NCI-H2227 (cell line): ENCODE measurements at regions not wholly inside any gene's neighbourhood (a gene's known extent, or its start where the extent isn't known, plus 50 kb on each side); places are given as distances from the start of the nearest gene placed in this dataset.
A peak's percentile ranks its signal among the peaks of the same experiment; 100 is the strongest.

Experiments used
- DNase-seq: peaks from one replicate; lab custom pipeline; 2025; ENCODE audit not compliant: unreplicated experiment; lab: John Stamatoyannopoulos, UW

DNA sequence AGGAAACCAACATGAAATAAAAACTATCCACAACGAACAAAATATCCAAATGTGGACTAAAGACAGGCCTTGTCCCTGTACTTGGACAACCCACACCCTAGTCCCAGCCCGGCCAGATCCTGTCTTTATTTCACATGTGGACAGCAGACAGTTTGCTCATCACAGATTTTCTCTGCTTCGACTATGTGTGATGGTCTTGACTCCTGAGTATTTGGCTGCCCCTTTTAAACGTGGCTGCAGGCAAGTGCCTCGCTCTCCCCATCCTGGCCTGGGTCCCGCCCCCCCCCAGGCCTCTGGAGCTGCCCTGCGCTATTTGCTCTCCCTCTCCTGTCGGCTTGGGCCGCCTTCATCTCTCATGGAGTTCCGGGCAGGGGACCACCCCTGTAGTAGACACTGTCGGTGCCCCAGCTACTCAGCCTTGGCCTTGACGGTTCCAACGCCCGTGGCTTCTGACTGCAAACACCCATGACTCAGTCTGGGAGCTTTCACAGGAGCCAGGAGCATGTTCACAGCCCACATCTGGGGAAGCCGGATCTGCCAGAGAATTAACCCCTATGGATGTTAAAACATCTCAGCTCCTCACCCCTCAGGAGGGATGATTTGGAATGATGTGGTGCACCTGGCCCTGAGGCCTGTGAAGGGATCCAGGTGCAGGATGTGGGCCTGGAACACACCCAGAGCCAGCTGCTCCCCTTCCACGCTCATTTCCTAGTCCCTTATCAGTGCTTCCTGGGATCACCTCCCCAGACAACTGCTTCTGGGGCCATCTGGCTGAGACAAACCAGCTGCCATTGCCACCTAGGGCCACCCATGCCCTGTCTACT lies 229.7 kb upstream of the RPL38 start:
- no peak for DNase-seq

DNA sequence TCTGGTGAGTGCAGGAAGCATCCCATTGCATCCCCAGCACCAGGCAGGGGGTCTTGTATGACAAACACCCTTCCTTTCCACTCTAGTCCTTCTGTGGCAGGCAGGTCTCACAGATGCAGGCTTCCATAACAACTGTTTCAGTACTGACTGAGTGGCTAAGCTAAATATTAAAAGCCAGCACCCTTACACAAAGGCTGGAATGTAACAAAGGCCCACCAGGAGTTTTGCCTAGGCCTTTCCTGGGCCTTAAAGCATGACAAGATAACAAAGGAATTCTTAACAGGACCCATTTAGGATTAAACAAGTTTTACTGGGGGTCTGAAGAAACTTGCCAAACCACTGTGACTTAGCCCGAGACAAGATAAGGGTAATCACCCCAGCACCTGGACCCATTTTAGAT lies 228.9 kb upstream of the RPL38 start:
- DNase-seq: no peak

DNA sequence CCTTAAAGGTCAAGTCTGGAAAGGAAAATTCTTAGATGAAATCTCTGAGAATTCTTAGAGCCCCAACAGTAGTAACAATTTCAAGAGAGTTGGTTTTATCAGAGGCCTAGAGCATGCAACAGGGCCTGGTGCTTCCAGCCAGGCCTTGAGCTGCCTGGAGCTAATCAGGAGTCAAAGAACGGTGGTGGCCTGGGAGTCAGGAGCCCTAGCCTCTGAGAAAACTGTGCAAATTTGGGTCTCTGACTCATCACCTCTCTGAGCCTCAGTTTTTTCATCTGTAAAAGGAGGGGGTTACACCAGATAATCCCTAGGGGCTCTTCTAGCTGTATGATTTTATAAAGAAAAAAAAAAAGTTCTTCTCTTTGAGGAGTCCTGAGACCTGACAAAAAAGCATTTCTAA lies 227.3 kb upstream of the RPL38 start:
- no peak for DNase-seq

DNA sequence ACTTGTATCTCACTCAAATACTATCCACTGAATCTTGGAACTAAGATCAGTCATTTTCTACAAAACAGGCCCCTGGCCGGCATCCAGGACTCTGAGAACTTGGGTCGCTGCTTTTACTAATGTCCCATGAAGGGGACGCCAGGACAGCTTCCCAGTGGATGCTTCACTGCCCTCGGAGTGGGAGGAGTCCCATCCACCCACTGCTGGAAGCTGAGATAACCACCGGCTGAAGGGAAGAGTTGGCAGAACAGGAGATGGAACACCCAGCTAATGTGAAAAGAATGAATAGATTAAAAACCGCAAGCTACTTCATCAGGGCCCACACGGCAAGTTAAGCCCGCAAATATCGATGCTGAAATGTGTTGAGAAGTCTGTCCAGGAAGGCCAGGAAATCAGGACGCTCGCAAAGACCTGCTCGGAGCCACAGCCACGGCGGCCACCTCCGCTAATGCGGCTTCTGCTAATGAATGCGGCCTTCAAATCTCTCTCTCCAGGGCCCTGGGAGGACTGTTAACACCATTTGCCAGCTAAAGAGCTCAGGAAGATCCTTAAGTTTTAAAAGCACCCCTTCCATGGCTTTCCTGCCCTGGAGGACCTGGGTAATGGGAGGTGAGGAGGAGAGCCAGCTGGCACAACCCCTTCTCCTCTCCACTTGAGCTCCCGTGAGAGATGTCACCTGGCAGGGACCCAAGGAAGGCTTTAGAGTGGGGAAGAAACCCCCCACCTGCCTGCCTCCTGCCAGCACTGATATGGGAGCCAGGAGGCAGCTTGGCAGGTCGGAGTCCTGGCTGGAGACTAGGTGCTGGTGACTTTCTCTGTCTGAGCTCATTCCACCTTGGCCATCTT lies 226.6 kb upstream of the RPL38 start:
- DNase-seq: no peak

DNA sequence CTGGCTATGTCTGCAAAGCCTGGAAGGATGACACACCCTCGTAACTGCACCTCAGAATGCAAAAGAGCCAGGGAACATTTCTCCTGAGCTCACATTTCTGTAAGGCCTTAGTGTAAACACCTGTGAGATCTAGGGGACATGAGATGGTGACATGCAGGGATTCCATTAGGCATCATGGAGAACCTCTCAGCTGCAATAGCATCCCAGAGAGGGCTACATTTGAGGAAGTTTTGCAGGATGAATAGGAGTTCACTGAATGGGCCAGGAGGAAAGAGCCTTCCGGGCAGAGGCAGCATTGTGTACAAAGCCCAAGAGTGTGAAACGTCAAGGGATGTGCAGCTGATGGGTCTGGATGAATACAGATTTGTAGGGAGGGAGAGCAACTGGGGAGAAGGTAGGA lies 223.0 kb upstream of the RPL38 start:
- no peak for DNase-seq

DNA sequence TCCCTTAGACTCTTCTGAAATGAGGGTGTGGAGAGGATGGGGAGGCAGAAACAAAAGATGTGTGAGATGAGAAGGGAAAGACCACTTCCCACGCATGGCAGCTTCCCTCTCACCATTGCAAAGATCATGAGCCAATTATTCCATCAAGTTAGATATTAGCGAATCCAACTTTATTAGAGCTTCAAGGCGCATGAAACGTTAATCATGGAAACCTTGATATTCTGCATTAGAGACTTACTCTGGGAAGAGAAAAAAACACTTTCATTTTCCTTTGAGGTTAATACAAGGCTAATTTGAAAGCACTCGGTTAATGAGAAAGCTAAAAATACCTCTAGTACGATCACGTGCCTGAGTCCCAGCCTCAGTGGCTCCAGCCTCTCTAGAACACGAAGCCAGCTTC lies 220.6 kb upstream of the RPL38 start:
- no peak for DNase-seq

DNA sequence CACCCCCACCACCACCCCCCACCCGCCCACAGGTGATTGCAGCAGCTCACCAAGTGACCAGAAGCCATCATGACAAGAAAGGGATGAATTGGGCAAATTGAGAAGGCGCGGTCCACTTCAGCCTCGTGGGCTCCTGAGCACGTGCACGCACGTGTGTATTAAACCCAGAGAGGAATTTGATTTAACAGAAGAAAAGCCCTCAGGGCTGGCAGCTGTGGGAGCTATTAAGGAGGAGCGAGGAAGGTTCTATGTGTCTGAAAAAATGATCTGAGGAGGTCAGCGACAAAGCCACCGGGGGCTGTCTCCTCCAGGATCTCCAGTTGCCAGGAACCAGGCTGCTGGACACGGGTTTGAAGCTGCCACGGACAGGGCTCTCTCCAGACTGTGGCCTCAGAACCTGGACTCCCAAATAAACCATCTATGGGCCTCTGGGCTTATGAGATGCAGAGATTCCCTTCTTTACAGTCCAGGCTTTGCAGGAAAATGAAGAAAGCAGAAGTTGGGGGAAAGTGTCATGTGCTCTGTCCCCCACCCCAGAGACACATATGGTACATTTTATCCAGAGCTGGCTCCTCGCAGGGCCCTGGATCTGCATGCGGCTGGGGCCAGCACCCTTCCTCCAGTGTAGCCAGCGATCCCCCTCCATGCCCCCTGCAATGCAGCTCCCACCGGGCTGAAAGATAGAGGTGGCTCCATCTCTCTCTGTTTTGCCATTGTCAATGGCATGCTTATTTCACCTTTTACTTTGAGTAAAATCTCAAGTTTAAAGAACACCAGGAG lies 219.7 kb upstream of the RPL38 start:
- no peak for DNase-seq

DNA sequence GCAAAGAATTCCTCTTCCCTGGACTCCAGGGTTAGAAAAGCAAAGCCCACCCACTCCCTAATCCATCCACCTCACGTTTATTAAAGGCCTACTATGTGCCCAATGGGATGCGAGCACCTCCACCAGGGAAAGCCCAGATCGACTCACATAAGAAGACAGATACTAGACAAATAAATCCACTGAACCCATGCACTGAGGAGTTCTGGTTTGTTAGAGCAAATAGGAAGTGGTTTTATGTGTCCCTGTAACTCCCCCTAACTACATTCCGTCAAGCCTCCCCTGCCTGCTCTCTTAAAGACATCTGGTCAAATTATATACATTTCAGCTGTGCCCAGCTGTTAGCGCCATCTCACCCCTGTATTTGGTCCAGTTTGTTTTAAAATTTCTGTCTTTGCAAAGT lies 218.5 kb upstream of the RPL38 start:
- DNase-seq: peak; percentile 7

DNA sequence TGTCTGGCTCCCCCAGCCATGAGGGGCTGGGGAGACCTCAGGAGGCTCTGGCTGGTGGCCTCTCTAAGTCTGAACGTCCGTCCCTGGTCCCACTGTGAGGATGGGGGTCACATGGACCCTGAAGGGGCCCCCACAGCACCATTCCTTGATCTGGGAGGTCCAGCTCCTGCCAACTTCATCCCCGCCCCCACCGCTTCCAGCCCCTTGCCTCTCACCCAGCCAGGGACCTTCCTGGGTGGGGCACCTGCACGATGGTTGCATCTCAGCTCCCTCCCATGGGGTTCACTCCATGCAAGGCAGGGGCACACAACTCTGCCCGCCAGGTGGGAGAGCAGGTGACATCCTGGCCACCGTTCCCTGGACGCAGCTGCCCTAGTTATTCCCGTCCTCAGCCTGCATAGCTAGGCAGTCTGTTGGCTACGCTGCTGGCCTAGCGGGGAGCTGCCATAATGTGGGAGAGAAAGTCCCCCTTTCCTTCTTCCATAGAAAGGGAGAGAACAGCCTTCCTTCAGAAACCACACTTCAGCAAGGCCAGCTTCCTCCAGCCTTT lies 217.9 kb upstream of the RPL38 start:
- DNase-seq: no peak

DNA sequence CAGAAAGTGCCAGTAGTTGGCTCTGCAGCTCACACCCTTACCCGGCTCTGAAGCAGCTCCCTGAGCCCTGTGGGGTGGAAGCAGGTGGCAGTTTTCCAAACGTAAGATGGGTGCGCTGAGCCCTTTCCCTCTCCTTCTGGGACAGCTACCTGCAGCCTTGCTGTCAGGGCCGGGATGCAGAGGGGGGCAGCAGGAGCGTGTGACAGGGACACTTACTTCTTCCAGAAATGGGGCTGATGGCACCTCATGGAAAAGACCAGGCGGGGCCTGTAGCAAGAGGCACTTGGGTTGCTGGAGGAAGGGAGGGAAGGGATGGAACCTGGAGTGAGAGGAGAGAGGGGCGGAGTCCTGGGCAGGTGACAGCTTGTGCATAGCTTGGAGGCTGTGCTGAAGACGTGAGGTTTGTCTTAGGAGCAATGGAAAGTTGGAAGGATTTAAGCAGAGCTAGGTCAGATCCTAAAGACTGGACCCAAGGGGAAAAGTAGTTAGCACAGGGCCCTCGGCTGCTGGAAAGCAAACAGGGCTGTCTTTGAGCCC lies 216.8 kb upstream of the RPL38 start:
- no peak for DNase-seq

DNA sequence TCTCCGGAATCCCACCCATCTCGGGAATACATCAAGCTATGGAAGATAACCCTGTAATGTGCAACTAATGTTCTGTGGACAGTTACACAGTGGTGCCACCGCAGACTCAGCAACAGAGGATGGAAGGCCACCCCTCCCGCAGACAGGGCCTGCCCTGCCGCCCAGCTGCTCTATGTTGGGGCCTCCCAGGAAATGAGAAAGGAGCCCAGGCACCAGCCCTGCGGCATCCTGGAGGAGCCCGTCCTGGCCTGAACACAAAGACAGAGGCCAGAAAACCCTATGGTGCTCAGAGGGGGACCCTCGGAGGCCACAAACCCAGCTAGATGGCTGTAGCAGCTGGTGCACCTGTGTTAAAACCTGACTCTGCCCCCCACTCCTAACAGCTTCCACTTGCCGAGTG lies 216.1 kb upstream of the RPL38 start:
- no peak for DNase-seq

DNA sequence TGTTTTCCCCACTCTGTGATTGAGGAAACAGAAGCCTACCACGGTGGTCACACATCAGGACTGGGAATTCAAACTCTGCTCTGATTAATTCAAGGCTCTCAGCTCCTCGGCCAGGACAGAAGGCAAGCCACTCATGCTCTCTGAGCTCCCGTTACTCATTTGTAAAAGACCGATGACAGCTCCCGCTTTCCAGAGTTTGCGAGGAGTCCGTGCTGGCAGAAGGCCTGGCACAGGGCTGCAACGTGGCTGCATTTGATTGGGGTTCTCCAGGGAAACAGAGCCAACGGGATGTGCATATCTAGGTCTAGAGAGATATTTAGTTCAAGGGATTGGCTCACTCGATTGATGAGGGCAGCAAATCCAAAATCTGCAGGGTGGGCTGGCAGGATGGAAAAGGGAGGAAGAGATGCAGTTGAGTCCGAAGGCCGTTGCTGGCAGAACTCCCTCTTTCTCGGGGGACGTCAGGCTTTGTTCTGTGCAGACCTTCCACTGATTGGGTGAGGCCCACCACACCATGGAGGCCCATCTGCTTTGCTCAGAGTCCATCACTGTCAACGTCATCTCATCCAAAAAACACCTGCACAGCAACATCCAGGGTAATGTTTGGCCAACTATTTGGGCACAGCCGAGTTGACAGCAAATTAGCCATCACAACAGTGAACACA lies 215.5 kb upstream of the RPL38 start:
- no peak for DNase-seq

DNA sequence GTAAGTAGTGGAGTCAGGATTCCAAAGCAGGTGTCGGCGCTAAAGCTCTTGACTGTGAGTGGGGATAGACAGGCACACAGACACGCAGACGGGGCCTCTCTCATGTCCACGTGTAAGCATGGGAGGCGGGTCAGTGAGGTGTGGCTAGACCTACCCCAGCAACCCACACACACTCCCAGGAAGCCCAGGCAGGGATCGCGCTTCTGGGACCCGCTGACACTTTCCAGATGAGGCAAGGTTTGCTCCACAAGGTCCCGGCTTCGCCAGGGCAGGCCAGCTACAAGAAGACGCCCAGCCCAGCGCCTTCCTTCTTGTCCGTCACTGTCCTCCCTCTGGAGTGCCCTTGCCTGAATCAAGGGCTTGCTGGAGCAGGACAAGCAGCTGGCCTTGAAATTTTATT lies 213.8 kb upstream of the RPL38 start:
- DNase-seq: no peak

DNA sequence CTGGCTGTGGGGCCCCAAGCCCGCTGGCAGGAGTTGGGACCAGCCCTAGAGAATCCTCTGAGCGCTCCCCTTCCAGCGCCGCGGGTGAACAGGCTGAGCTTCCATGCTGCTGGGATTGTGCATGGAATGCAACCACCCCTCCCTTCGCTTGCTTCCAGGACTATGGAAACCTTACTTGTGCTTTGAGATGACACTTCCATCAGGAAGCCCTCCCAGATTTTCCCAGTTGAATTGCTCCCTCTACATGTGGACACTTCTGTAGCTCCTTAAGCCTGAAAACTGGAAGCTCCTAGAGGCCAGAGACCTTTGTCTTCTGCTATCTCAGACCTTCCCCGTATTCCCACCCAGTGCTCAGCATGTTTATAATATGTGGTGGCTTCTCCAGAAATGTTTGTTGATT lies 213.2 kb upstream of the RPL38 start:
- no peak for DNase-seq

DNA sequence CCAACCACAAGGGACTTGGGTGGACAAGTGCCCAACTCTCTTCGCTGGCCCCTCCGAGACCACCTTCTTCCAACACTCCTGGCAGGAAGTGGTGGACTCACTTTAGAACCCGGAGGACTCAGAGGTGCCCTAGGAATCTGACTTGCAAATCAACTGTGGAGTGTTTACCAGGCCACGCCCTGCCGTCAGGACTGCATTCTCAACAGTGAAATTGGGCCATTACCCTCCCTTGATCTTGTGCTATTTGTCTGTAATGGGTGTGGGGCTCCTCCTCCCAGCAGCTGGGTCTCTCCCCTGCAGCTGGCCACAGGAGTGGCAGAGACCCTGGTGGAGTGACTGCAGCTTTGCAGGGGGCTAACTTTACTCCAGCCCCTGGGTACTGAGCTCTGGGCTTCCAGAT lies 212.2 kb upstream of the RPL38 start:
- peak; percentile 30 for DNase-seq

DNA sequence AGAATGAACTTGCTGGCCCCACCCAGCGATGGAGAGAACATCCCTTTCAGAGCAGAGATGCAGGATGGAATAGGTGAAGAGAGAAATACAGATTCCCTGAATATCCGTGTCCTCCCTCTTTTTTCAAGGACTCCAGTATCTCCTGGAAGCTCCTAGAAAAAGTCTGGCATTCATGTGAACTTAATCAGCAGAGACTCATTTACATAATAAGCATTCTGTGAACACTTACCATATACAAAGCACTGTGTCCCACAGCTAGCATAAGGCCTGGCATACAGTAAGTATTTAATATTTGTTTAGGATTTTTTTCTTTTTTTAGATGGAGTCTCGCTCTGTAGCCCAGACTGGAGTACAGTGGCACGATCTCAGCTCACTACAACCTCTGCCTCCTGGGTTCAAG lies 208.5 kb upstream of the RPL38 start:
- DNase-seq: no peak

DNA sequence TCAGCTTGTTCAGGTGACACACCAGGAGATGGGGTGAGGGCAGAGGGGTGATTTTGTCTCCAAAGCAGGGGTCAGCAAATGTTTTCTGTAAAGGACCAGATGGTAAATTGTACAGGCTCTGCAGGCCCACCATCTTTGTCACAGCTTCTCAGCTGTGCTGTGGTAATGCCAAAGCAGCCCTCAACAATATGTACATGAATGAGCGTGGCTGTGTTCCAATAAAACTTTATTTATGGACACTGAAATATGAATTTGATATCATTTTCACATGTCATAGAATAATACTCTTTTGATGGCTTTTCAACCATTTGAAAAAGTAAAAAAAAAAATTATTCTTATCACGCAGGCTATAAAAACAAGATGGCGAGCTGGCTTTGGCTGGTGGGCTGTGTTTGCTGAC lies 206.4 kb upstream of the RPL38 start:
- DNase-seq: no peak

DNA sequence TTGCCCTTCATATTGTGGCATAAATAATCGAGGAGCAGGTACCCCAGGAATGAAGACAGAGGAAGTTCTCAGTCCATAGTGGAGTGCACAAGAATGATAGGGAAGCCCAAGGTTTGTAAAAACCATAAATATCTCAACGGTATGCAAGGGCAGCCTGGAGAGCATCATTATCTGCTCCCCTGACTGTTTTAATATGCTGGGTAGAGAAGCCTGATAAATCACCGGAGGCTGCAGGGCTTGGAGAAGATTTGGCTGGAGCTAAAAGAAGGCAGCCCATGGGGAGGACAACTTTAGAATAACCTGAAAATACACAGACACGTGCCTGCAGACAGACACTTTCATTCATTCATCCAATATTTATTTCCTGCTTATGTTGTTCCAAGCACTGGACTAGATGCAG lies 205.2 kb upstream of the RPL38 start:
- DNase-seq: no peak

DNA sequence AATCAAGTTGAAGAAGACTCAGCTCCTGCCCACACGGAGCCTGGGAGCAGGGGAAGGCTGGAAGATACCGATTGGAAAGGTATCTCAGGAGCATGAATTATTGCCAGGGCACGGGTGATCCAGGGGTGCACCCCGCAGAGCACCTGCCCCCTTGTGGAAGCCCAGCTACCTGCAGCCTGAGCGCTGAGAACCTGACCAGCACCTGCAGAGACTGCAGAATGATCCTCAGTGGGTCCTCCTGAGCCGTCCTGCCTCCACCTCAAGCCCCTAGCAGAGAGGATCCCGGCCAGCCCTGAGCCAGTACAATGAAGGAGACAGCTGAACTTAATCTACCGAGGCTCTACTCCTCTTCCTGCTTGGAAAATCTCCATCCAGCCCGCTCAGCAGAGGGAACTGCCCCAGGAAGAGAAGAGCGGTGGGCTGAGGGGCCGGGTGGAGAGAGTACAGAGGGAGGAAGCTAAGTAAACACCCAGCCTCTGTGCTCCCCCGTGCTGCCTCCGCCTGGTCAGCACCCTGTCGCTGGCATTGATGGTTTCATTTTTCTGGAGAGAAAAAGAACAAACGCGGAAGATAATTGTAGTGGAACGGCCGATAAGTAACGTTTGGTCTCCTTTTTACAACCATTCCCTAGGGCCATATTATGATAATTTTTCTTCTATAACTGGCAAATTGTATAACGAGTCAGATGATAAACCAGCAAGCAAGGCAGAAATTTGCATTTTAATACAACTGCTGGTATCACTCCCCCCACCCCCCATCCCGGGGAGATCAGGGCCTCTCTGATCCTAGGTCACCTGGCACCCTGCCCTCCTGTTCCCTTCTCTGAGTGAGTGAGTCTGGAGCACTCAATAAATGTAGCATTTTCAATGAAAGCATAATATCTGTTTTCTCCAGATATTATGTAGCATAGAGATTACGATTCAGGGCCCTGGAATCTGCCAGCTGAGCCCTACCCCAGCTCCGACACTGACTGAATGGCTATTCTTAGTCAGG lies 204.5 kb upstream of the RPL38 start:
- DNase-seq: peak; percentile 52
